ENCODE measurements at regions not wholly inside any gene's neighbourhood (a gene's known extent, or its start where the extent isn't known, plus 50 kb on each side); places are given as distances from the start of the nearest gene placed in this dataset.

GRCh38 chr11:24324211-24324610 is 172.6 kb upstream of the LUZP2 start:
- no peak for DNase-seq
- ChIA-PET POLR2A (no interaction called here), CTCF (no interaction called here)
- no peaks in the 10 kb centered on the region for H3K9me3 Mint-ChIP-seq
- no peaks in the 10 kb centered on the region for H3K4me1 Mint-ChIP-seq
- no peak overlapping the region for H3K4me3 Mint-ChIP-seq
- no peak for TF ChIP-seq CTCF (IDR thresholded peaks at IDR 0.05)
- intact Hi-C loops (cut with micrococcal nuclease): no loop called here
- no peaks in the 10 kb centered on the region for H3K27me3 Mint-ChIP-seq
- ATAC-seq (ENCODE audit: low read depth): no peak
- H3K27ac Mint-ChIP-seq: no peak overlapping the region
- no peaks in the 10 kb centered on the region for H3K36me3 Mint-ChIP-seq (ENCODE audit: low read depth)

- H3K9me3 Mint-ChIP-seq: no peaks in the 10 kb centered on the region
- CTCF ChIA-PET: no interaction called here
- no peak overlapping the region for H3K4me3 Mint-ChIP-seq
- H3K27me3 Mint-ChIP-seq: no peaks in the 10 kb centered on the region
- POLR2A ChIA-PET: no interaction called here
- ATAC-seq (ENCODE audit: low read depth) (no peak), DNase-seq (no peak)
- TF ChIP-seq CTCF (IDR thresholded peaks at IDR 0.05): no peak
- intact Hi-C loops (cut with micrococcal nuclease): no loop called here
- H3K36me3 Mint-ChIP-seq (ENCODE audit: low read depth): no peaks in the 10 kb centered on the region
- H3K4me1 Mint-ChIP-seq: no peaks in the 10 kb centered on the region
- no peak overlapping the region for H3K27ac Mint-ChIP-seq
Measured at GRCh38 chr11:24344222-24344621, 152.6 kb upstream of the LUZP2 start.

- intact Hi-C loops (cut with micrococcal nuclease): no loop called here
- no peaks in the 10 kb centered on the region for H3K27me3 Mint-ChIP-seq
- ATAC-seq (ENCODE audit: low read depth) (no peak), DNase-seq (no peak)
- ChIA-PET POLR2A (no interaction called here), CTCF (no interaction called here)
- no peak for TF ChIP-seq CTCF (IDR thresholded peaks at IDR 0.05)
- H3K27ac Mint-ChIP-seq: no peak overlapping the region
- H3K9me3 Mint-ChIP-seq: no peaks in the 10 kb centered on the region
- H3K4me3 Mint-ChIP-seq: no peak overlapping the region
- H3K4me1 Mint-ChIP-seq: no peaks in the 10 kb centered on the region
- no peaks in the 10 kb centered on the region for H3K36me3 Mint-ChIP-seq (ENCODE audit: low read depth)
Measured at GRCh38 chr11:24348908-24349307, 147.9 kb upstream of the LUZP2 start.

- Mint-ChIP-seq H3K27ac (no peak overlapping the region), H3K27me3 (no peaks in the 10 kb centered on the region), H3K36me3 (ENCODE audit: low read depth) (no peaks in the 10 kb centered on the region), H3K4me3 (no peak overlapping the region), H3K4me1 (no peaks in the 10 kb centered on the region), H3K9me3 (no peaks in the 10 kb centered on the region)
- ATAC-seq (ENCODE audit: low read depth): no peak
- ChIA-PET CTCF (no interaction called here), POLR2A (no interaction called here)
- intact Hi-C loops (cut with micrococcal nuclease): no loop called here
- no peak for TF ChIP-seq CTCF (IDR thresholded peaks at IDR 0.05)
- DNase-seq: no peak
Measured at GRCh38 chr11:24351179-24351578, 145.7 kb upstream of the LUZP2 start.

GRCh38 chr11:24356501-24356900 is 140.4 kb upstream of the LUZP2 start:
- CTCF ChIA-PET: no interaction called here
- no peak for ATAC-seq (ENCODE audit: low read depth)
- no peak for TF ChIP-seq CTCF (IDR thresholded peaks at IDR 0.05)

More at GRCh38 chr11:24356501-24356900, 140.4 kb upstream of the LUZP2 start:
- no peak overlapping the region for H3K27ac Mint-ChIP-seq
- H3K36me3 Mint-ChIP-seq (ENCODE audit: low read depth): no peaks in the 10 kb centered on the region
- no peak overlapping the region for H3K4me3 Mint-ChIP-seq
- POLR2A ChIA-PET: no interaction called here
- DNase-seq: no peak
- H3K27me3 Mint-ChIP-seq: no peaks in the 10 kb centered on the region
- intact Hi-C loops (cut with micrococcal nuclease): no loop called here
- H3K9me3 Mint-ChIP-seq: no peaks in the 10 kb centered on the region
- H3K4me1 Mint-ChIP-seq: no peaks in the 10 kb centered on the region
